Erythroblast (primary cell): ENCODE measurements at regions not wholly inside any gene's neighbourhood (a gene's known extent, or its start where the extent isn't known, plus 50 kb on each side); places are given as distances from the start of the nearest gene placed in this dataset.

Experiments
- GATA1 ChIP-seq: IDR thresholded peaks from 2 replicates; pipeline ENCODE4 v1.6.1; 2011; ENCODE audit warnings: low read depth, mild to moderate bottlenecking, control low read depth, low read length, moderate library complexity
- POLR2A ChIP-seq: IDR thresholded peaks from 2 replicates; pipeline ENCODE4 v1.6.1; 2011; ENCODE audit warnings: mild to moderate bottlenecking, low read length

- TF ChIP-seq POLR2A (no peak), GATA1 (no peak)
These were observed 143.4 kb downstream of the SEC14L1 start for GRCh38 chr17:77284023-77284617.
